ENCODE measurements at regions not wholly inside any gene's neighbourhood (a gene's known extent, or its start where the extent isn't known, plus 50 kb on each side); places are given as distances from the start of the nearest gene placed in this dataset.

- no peaks in the 10 kb centered on the region for H3K9me3 ChIP-seq
- H3K4me3 ChIP-seq (ENCODE audit: low read depth, low read length): no peak overlapping the region
- TF ChIP-seq CTCF (IDR thresholded peaks at IDR 0.05; ENCODE audit: insufficient read depth in 1 of 2, low read depth in 1 of 2, low read length in 1 of 2, severe bottlenecking in 1 of 2, unreplicated experiment in 1 of 2): no peak
- H3K27me3 ChIP-seq (replicated peaks; ENCODE audit: control insufficient read depth, insufficient read depth, low read length): no peaks in the 10 kb centered on the region
- Mint-ChIP-seq H3K4me1 (ENCODE audit: low read depth, unreplicated experiment) (no peaks in the 10 kb centered on the region), H3K27ac (ENCODE audit: unreplicated experiment) (no peak overlapping the region), H3K27me3 (ENCODE audit: insufficient read depth, unreplicated experiment) (no peaks in the 10 kb centered on the region), H3K36me3 (ENCODE audit: insufficient read depth, unreplicated experiment) (no peaks in the 10 kb centered on the region), H3K9me3 (ENCODE audit: unreplicated experiment) (no peaks in the 10 kb centered on the region), H3K4me3 (ENCODE audit: unreplicated experiment) (no peak overlapping the region)
- no TSS peak for BruUV-seq (replicated peaks)
- intact Hi-C loops (cut with micrococcal nuclease; ENCODE audit: unreplicated experiment): no loop called here
- CTCF ChIA-PET: no interaction called here
- POLR2A ChIA-PET: no interaction called here
- DNase-seq: no peak
- no peaks in the 10 kb centered on the region for H3K4me1 ChIP-seq
- H3K36me3 ChIP-seq (ENCODE audit: control insufficient read depth, insufficient read depth, low read length): no peaks in the 10 kb centered on the region
These were observed 396.0 kb downstream of the SEMA3D start for GRCh38 chr7:84790882-84791281.

GRCh38 chr7:84786073-84786472 is 400.8 kb downstream of the SEMA3D start:
- Histone ChIP-seq H3K4me3 (ENCODE audit: low read depth, low read length) (no peak overlapping the region), H3K36me3 (ENCODE audit: control insufficient read depth, insufficient read depth, low read length) (no peaks in the 10 kb centered on the region), H3K9me3 (no peaks in the 10 kb centered on the region), H3K4me1 (peaks cover 18% of the 10 kb centered on the region), H3K27me3 (replicated peaks; ENCODE audit: control insufficient read depth, insufficient read depth, low read length) (no peaks in the 10 kb centered on the region)
- DNase-seq: no peak
- ChIA-PET CTCF (no interaction called here), POLR2A (no interaction called here)
- H3K36me3 Mint-ChIP-seq (ENCODE audit: insufficient read depth, unreplicated experiment): no peaks in the 10 kb centered on the region
- intact Hi-C loops (cut with micrococcal nuclease; ENCODE audit: unreplicated experiment): loop anchor here (10.0 kb wide), 1 partner anchor 129 kb away; no protein-coding TSS in a partner anchor
- no peaks in the 10 kb centered on the region for H3K27me3 Mint-ChIP-seq (ENCODE audit: insufficient read depth, unreplicated experiment)
- no peak overlapping the region for H3K27ac Mint-ChIP-seq (ENCODE audit: unreplicated experiment)
- no peaks in the 10 kb centered on the region for H3K4me1 Mint-ChIP-seq (ENCODE audit: low read depth, unreplicated experiment)
- H3K4me3 Mint-ChIP-seq (ENCODE audit: unreplicated experiment): no peak overlapping the region
- H3K9me3 Mint-ChIP-seq (ENCODE audit: unreplicated experiment): no peaks in the 10 kb centered on the region
- no peak for TF ChIP-seq CTCF (IDR thresholded peaks at IDR 0.05; ENCODE audit: insufficient read depth in 1 of 2, low read depth in 1 of 2, low read length in 1 of 2, severe bottlenecking in 1 of 2, unreplicated experiment in 1 of 2)
- no TSS peak for BruUV-seq (replicated peaks)

- TF ChIP-seq CTCF (IDR thresholded peaks at IDR 0.05; ENCODE audit: insufficient read depth in 1 of 2, low read depth in 1 of 2, low read length in 1 of 2, severe bottlenecking in 1 of 2, unreplicated experiment in 1 of 2): no peak
- no peak overlapping the region for H3K4me3 Mint-ChIP-seq (ENCODE audit: unreplicated experiment)
- H3K27me3 Mint-ChIP-seq (ENCODE audit: insufficient read depth, unreplicated experiment): no peaks in the 10 kb centered on the region
- ChIA-PET CTCF (no interaction called here), POLR2A (no interaction called here)
- intact Hi-C loops (cut with micrococcal nuclease; ENCODE audit: unreplicated experiment): loop anchor here (10.0 kb wide), 1 partner anchor 130 kb away; no protein-coding TSS in a partner anchor
- Histone ChIP-seq H3K4me3 (ENCODE audit: low read depth, low read length) (no peak overlapping the region), H3K27me3 (replicated peaks; ENCODE audit: control insufficient read depth, insufficient read depth, low read length) (no peaks in the 10 kb centered on the region), H3K9me3 (no peaks in the 10 kb centered on the region), H3K4me1 (peaks cover 18% of the 10 kb centered on the region), H3K36me3 (ENCODE audit: control insufficient read depth, insufficient read depth, low read length) (no peaks in the 10 kb centered on the region)
- no peak overlapping the region for H3K27ac Mint-ChIP-seq (ENCODE audit: unreplicated experiment)
- H3K9me3 Mint-ChIP-seq (ENCODE audit: unreplicated experiment): no peaks in the 10 kb centered on the region
- H3K36me3 Mint-ChIP-seq (ENCODE audit: insufficient read depth, unreplicated experiment): no peaks in the 10 kb centered on the region
- DNase-seq: no peak
- BruUV-seq (replicated peaks): no TSS peak
- H3K4me1 Mint-ChIP-seq (ENCODE audit: low read depth, unreplicated experiment): no peaks in the 10 kb centered on the region
These were observed 402.4 kb downstream of the SEMA3D start for GRCh38 chr7:84784450-84784849.

Data from Caco-2 (cell line).